ENCODE measurements at regions not wholly inside any gene's neighbourhood (a gene's known extent, or its start where the extent isn't known, plus 50 kb on each side); places are given as distances from the start of the nearest gene placed in this dataset.

GRCh38 chr5:110088676-110089436 lies 399.1 kb downstream of the MAN2A1 start:
- H3K9me2 ChIP-seq (ENCODE audit: insufficient read depth), result no peaks in the 10 kb centered on the region
- no peaks in the 10 kb centered on the region for H3K79me2 ChIP-seq (replicated peaks; ENCODE audit: insufficient read depth)
- H3K27ac ChIP-seq (ENCODE audit: low read depth), result no peak overlapping the region
- H3K36me3 Mint-ChIP-seq (ENCODE audit: low read depth), result no peaks in the 10 kb centered on the region
- no peaks in the 10 kb centered on the region for H3K27me3 Mint-ChIP-seq (ENCODE audit: insufficient read depth, low read depth, poor library complexity)
- H3K4me1 ChIP-seq (ENCODE audit: insufficient read depth), result no peaks in the 10 kb centered on the region
- no peak for ATAC-seq
- H3K27ac Mint-ChIP-seq, result no peak overlapping the region
- H3K4me3 Mint-ChIP-seq, result no peak overlapping the region
- H4K20me1 ChIP-seq (replicated peaks; ENCODE audit: insufficient read depth), result no peaks in the 10 kb centered on the region
- H3K4me3 ChIP-seq, result no peak overlapping the region
- H3K36me3 ChIP-seq (ENCODE audit: insufficient read depth), result no peaks in the 10 kb centered on the region
- TF ChIP-seq ETS1 (IDR thresholded peaks at IDR 0.05), result no peak
- no peak for TF ChIP-seq ZNF114 (CRISPR knock-in tag; IDR thresholded peaks at IDR 0.05)
- no peak for TF ChIP-seq JUNB (IDR thresholded peaks at IDR 0.05; ENCODE audit: unreplicated experiment)
- no peaks in the 10 kb centered on the region for H3K4me1 Mint-ChIP-seq
- no peak overlapping the region for H3K4me2 ChIP-seq
- no peaks in the 10 kb centered on the region for H3K27me3 ChIP-seq (ENCODE audit: insufficient read depth)
- no peaks in the 10 kb centered on the region for H3F3A ChIP-seq (replicated peaks; ENCODE audit: low read depth)
- DNase-seq (ENCODE audit: low spot score), result no peak
- no peak overlapping the region for H2AFZ ChIP-seq
- H3K9me3 Mint-ChIP-seq, result no peaks in the 10 kb centered on the region

- Histone ChIP-seq H3K36me3 (ENCODE audit: insufficient read depth) (no peaks in the 10 kb centered on the region), H3K9me2 (ENCODE audit: insufficient read depth) (0 out of 2 replicates have a peak, but pooled peaks cover 4% of the 10 kb centered on the region), H3K4me3 (no peak overlapping the region), H3K79me2 (replicated peaks; ENCODE audit: insufficient read depth) (no peaks in the 10 kb centered on the region), H3K27me3 (ENCODE audit: insufficient read depth) (no peaks in the 10 kb centered on the region), H2AFZ (no peak overlapping the region), H3F3A (replicated peaks; ENCODE audit: low read depth) (no peaks in the 10 kb centered on the region), H3K4me1 (ENCODE audit: insufficient read depth) (no peaks in the 10 kb centered on the region), H3K27ac (ENCODE audit: low read depth) (no peak overlapping the region), H3K4me2 (no peak overlapping the region), H4K20me1 (replicated peaks; ENCODE audit: insufficient read depth) (no peaks in the 10 kb centered on the region)
- DNase-seq (ENCODE audit: low spot score) (peak; percentile 14), ATAC-seq (peak; percentile 57)
- Mint-ChIP-seq H3K9me3 (no peaks in the 10 kb centered on the region), H3K27ac (no peak overlapping the region), H3K4me3 (no peak overlapping the region), H3K4me1 (no peaks in the 10 kb centered on the region), H3K36me3 (ENCODE audit: low read depth) (no peaks in the 10 kb centered on the region), H3K27me3 (ENCODE audit: insufficient read depth, low read depth, poor library complexity) (no peaks in the 10 kb centered on the region)
- TF ChIP-seq CTCF (conservative IDR thresholded peaks at IDR 0.05; ENCODE audit: low read depth in 2 of 2), result no peak
- TF ChIP-seq, protein P1, sequence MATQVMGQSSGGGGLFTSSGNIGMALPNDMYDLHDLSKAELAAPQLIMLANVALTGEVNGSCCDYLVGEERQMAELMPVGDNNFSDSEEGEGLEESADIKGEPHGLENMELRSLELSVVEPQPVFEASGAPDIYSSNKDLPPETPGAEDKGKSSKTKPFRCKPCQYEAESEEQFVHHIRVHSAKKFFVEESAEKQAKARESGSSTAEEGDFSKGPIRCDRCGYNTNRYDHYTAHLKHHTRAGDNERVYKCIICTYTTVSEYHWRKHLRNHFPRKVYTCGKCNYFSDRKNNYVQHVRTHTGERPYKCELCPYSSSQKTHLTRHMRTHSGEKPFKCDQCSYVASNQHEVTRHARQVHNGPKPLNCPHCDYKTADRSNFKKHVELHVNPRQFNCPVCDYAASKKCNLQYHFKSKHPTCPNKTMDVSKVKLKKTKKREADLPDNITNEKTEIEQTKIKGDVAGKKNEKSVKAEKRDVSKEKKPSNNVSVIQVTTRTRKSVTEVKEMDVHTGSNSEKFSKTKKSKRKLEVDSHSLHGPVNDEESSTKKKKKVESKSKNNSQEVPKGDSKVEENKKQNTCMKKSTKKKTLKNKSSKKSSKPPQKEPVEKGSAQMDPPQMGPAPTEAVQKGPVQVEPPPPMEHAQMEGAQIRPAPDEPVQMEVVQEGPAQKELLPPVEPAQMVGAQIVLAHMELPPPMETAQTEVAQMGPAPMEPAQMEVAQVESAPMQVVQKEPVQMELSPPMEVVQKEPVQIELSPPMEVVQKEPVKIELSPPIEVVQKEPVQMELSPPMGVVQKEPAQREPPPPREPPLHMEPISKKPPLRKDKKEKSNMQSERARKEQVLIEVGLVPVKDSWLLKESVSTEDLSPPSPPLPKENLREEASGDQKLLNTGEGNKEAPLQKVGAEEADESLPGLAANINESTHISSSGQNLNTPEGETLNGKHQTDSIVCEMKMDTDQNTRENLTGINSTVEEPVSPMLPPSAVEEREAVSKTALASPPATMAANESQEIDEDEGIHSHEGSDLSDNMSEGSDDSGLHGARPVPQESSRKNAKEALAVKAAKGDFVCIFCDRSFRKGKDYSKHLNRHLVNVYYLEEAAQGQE (IDR thresholded peaks at IDR 0.05; ENCODE audit: unreplicated experiment), result no peak
- no peak for TF ChIP-seq NANOG (IDR thresholded peaks at IDR 0.05; ENCODE audit: borderline replicate concordance)
- no peak for TF ChIP-seq ETS1 (IDR thresholded peaks at IDR 0.05)
- no peak for TF ChIP-seq ZNF331 (CRISPR knock-in tag; IDR thresholded peaks at IDR 0.05; ENCODE audit: low read depth)
- no peak for TF ChIP-seq EZH2phosphoT487 (IDR thresholded peaks at IDR 0.05; ENCODE audit: unreplicated experiment)
- no peak for TF ChIP-seq EZH2 (IDR thresholded peaks at IDR 0.05; ENCODE audit: low read depth, unreplicated experiment)
- TF ChIP-seq ZNF114 (CRISPR knock-in tag; IDR thresholded peaks at IDR 0.05), result no peak
These were observed 403.4 kb downstream of the MAN2A1 start for GRCh38 chr5:110092955-110093785.

Measured in GM23338 (cell line).